Transverse colon (tissue), 4 donors: ENCODE measurements at regions not wholly inside any gene's neighbourhood (a gene's known extent, or its start where the extent isn't known, plus 50 kb on each side); places are given as distances from the start of the nearest gene placed in this dataset.

Experiments
- CTCF ChIP-seq, 5 experiments: fragments of 200-600 bp in 3 of 5; fragments of 450-650 bp in 2 of 5; sonication (generic) in 3 of 5; IDR thresholded peaks; 1 replicate in 2 of 5; 2 replicates in 3 of 5; pipeline ENCODE4 v1.5.1; 2016 to 2017; ENCODE audit warnings: antibody characterized with exemption in 5 of 5, inconsistent platforms in 3 of 5, mild to moderate bottlenecking in 2 of 5, moderate library complexity in 1 of 5
- EP300 ChIP-seq: sonication (generic); formaldehyde crosslinking; IDR thresholded peaks from one replicate; pipeline ENCODE4 v1.6.1; 2017; ENCODE audit warnings: antibody characterized with exemption, low read depth
- POLR2A ChIP-seq: fragments of 450-650 bp; IDR thresholded peaks from one replicate; pipeline ENCODE4 v1.6.1; 2016; ENCODE audit warnings: antibody characterized with exemption, mild to moderate bottlenecking, moderate library complexity
- POLR2AphosphoS5 ChIP-seq, 3 donors: sonication (generic); formaldehyde crosslinking; IDR thresholded peaks; one replicate each; pipeline ENCODE4 v1.6.1; 2016; ENCODE audit warnings: antibody characterized with exemption in 3 of 3

GRCh38 chr1:2861143-2861987 is 59.9 kb upstream of the TTC34 start:
- TF ChIP-seq CTCF (IDR thresholded peaks at IDR 0.05) (no peak), POLR2AphosphoS5 (IDR thresholded peaks at IDR 0.05) (no peak), POLR2A (no peak), EP300 (no peak)
